ENCODE measurements at regions not wholly inside any gene's neighbourhood (a gene's known extent, or its start where the extent isn't known, plus 50 kb on each side); places are given as distances from the start of the nearest gene placed in this dataset.

DNA sequence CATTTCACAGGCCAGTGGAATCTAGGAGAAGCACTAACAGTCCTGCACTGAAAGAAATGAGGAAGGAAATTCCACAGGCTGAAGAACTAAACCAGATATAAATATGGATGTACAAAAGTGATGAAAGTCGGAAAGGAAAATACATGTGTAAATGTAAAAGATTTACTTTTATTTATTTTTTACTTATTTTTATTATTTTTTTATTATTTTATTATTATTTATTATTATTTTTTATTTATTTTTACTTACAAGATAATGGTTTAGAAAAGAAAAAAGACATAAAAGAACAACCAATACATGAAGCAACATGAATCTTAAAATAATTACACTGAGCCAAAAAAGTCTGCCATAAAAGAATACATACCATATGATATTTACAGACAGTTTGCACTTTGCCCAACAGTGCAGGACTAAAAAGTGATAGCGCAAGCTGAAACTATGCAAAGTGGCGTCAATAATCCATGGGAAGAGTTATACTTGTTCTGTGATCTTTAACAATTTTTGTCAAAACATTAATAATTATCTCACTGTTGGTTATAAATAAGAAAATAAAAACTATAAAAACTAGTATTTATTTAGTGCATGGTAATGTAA, 317.8 kb upstream of the MKI67 start:
- H3K79me2 ChIP-seq = no peaks in the 10 kb centered on the region
- no peaks in the 10 kb centered on the region for H3K9me3 ChIP-seq (ENCODE audit: low read depth)
- H3K36me3 ChIP-seq (replicated peaks; ENCODE audit: insufficient read depth, low read depth) = no peaks in the 10 kb centered on the region
- H3K27ac ChIP-seq = no peak overlapping the region
- H3K4me3 ChIP-seq = no peak overlapping the region
- H3K9me2 ChIP-seq (replicated peaks; ENCODE audit: insufficient read depth) = no peaks in the 10 kb centered on the region
- no peaks in the 10 kb centered on the region for H3K27me3 ChIP-seq
- peaks cover 13% of the 10 kb centered on the region for H3K4me1 ChIP-seq (ENCODE audit: insufficient read depth)
- no peak overlapping the region for H2AFZ ChIP-seq
- WGBS (ENCODE audit: low lambda C conversion rate, missing lambda C conversion rate) = 73% methylated on average over 3 of the region's 3 CpGs
- DNase-seq (ENCODE audit: low spot score) = no peak
- H3K4me2 ChIP-seq = no peak overlapping the region
- H4K20me1 ChIP-seq (ENCODE audit: insufficient read depth, poor library complexity, severe bottlenecking) = no peaks in the 10 kb centered on the region
- TF ChIP-seq CTCF (IDR thresholded peaks at IDR 0.05; ENCODE audit: poor library complexity) (no peak), EZH2phosphoT487 (IDR thresholded peaks at IDR 0.05; ENCODE audit: low read depth, severe bottlenecking, unreplicated experiment) (no peak), EZH2 (IDR thresholded peaks at IDR 0.05; ENCODE audit: borderline replicate concordance) (no peak)

DNA sequence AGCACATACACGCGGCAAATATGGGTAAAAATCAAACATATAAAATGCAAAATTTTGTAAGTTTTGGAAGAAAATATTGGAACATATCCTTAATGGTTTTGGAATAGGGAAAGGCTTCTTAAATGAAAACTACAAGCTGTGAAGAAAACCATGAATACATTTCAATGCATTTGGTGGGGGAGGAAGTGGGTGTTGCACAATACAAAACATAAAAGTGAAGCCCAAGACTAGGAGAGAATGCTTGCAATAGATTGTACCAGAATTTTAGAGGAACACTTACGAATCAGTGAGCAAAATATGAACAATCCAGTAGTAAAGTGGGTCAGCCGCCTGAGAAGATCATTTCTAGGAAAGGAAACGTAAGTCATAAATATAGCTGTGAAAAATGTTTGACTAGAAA, 322.6 kb upstream of the MKI67 start:
- no peak for DNase-seq (ENCODE audit: low spot score)
- WGBS (ENCODE audit: low lambda C conversion rate, missing lambda C conversion rate) = 92% methylated on average over 5 of the region's 5 CpGs

GRCh38 chr10:128451879-128452278, 325.7 kb upstream of the MKI67 start:
- Histone ChIP-seq H3K36me3 (replicated peaks; ENCODE audit: insufficient read depth, low read depth) (no peaks in the 10 kb centered on the region), H3K4me1 (ENCODE audit: insufficient read depth) (no peaks in the 10 kb centered on the region), H4K20me1 (ENCODE audit: insufficient read depth, poor library complexity, severe bottlenecking) (no peaks in the 10 kb centered on the region), H3K27me3 (no peaks in the 10 kb centered on the region), H2AFZ (no peak overlapping the region), H3K4me2 (no peak overlapping the region), H3K4me3 (no peak overlapping the region), H3K79me2 (no peaks in the 10 kb centered on the region), H3K9me2 (replicated peaks; ENCODE audit: insufficient read depth) (no peaks in the 10 kb centered on the region), H3K27ac (no peak overlapping the region), H3K9me3 (ENCODE audit: low read depth) (no peaks in the 10 kb centered on the region)
- TF ChIP-seq EZH2phosphoT487 (IDR thresholded peaks at IDR 0.05; ENCODE audit: low read depth, severe bottlenecking, unreplicated experiment) = no peak
- TF ChIP-seq CTCF (IDR thresholded peaks at IDR 0.05; ENCODE audit: poor library complexity) = no peak
- no peak for TF ChIP-seq EZH2 (IDR thresholded peaks at IDR 0.05; ENCODE audit: borderline replicate concordance)
- DNase-seq (ENCODE audit: low spot score) = no peak
- WGBS (ENCODE audit: low lambda C conversion rate, missing lambda C conversion rate) = 86% methylated on average over 3 of the region's 3 CpGs

More for the DNA sequence above, 322.6 kb upstream of the MKI67 start:
- TF ChIP-seq EZH2phosphoT487 (IDR thresholded peaks at IDR 0.05; ENCODE audit: low read depth, severe bottlenecking, unreplicated experiment) = no peak
- no peak for TF ChIP-seq CTCF (IDR thresholded peaks at IDR 0.05; ENCODE audit: poor library complexity)
- TF ChIP-seq EZH2 (IDR thresholded peaks at IDR 0.05; ENCODE audit: borderline replicate concordance) = no peak
- Histone ChIP-seq H3K4me1 (ENCODE audit: insufficient read depth) (no peaks in the 10 kb centered on the region), H3K79me2 (no peaks in the 10 kb centered on the region), H3K27me3 (no peaks in the 10 kb centered on the region), H4K20me1 (ENCODE audit: insufficient read depth, poor library complexity, severe bottlenecking) (no peaks in the 10 kb centered on the region), H3K27ac (no peak overlapping the region), H3K9me3 (ENCODE audit: low read depth) (no peaks in the 10 kb centered on the region), H3K9me2 (replicated peaks; ENCODE audit: insufficient read depth) (no peaks in the 10 kb centered on the region), H3K36me3 (replicated peaks; ENCODE audit: insufficient read depth, low read depth) (no peaks in the 10 kb centered on the region), H2AFZ (no peak overlapping the region), H3K4me2 (no peak overlapping the region), H3K4me3 (no peak overlapping the region)
